ENCODE measurements at regions not wholly inside any gene's neighbourhood (a gene's known extent, or its start where the extent isn't known, plus 50 kb on each side); places are given as distances from the start of the nearest gene placed in this dataset.

DNA sequence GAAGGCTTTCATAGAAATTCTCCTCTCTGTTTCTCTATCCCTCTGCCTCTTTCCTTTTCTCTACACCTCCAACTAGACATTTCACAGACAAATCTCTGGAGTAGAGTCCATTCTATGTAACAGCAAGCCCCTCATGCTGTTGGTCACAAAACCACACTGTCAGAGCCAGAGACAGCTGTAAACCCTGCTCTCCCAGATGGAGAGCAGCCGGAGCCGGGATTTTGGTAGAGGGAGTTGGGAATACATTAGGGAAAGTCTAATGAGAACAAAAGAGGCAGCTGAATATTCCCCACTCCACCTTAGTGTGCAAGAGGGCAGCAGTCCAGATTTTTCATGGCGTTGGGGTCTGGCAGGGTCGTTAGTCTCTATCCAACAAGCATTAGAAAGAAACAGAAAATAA lies 68.3 kb upstream of the EDN1 start:
- no peak for DNase-seq

DNA sequence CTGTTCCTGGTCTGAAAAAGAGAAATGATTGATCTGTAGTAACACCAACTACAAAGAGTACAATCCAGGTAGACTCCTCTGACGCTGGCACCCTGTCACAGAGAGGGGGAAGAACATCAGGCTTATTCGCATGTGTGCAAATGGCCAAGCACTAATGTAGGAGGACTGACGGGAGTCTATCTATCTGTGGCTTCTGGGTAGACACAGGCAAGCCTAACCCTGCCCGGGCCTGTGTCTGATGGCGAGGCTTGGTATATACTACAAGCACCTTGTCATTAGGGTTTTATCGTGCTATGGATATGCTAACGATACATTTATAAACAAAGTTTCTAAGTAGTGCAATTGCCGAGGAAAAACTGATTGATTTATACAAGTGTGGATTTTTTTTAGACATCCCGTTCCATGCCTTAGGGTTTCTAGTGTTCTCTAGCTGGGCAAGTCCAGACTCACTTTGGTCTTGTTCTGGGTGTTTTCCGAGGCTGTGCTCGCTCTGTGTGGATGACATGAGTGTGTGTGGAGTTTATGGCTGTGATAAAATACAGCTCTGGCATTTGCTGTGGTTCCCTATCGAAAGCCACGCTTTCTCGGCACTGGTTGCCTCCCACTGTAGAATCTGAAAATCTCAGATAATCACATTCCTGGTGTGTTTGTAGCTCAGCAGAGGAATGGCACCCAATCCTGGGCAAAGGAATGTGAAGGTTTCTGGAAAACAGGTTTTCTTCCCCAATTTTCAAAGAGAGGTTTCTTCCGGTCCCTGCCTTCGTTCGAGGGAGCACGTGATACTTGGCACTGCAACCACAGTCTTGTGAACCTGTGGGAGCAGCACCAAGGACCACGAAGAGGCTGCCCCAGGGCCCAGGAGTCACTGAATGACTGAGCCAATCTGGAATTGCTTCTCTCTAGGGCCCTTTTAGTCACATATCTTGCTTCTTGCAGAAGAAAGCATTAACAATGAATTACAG lies 67.5 kb upstream of the EDN1 start:
- peak; percentile 18 for DNase-seq

DNA sequence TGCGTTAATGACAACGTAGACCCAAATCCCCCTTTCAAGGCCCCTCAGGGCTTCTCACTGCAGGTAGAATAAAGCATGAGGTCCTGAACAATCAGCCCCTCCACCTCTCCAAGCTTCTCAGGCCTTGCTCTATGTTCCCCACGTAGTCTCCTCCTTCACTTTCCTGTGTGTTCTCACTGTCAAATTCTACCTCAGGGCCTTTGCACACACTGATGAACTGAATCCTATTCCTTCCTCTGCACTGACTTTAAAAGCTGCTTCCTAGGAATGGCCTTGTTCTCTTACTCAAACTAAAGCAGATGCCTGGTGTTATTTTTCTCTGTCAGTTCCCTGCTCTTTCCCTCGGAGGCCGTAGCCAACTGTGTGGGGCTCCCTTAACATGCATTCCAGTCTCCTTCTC lies 66.8 kb upstream of the EDN1 start:
- no peak for DNase-seq

- no peak for DNase-seq
These were observed 65.9 kb upstream of the EDN1 start for GRCh38 chr6:12224251-12224650.

DNA sequence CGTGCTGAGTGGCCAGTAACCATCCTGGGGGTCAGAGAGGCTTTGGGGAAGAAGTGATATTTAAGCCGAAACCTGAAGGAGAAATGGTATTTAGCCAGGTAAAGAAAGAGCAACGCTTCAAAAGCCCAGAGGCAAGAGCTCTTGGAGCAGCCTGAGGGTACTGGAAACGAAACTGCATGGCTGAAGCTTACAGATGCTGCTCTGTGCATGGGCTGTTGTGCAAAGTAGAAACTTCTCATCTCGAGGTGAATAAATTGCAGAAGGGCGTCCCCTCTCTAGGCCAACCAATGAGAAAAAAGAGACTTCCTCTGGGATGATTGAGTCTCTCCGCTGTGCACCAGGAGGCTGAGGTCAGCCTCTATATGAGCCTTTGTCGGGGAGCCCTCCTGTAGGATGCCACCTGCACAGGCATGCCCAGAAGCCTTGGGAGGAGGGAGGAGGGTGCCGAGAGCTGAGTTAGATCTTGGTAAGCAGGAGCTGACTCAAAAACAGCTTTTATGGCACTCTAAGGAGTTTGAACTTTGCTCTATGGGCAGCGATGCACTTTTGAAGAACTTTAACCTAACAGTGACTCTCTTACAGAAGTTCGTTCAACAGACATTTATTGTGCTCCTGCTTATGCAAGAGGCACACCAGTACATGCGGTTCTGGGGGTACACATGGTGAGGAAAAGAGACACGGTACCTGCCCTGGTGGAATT lies 61.6 kb upstream of the EDN1 start:
- no peak for DNase-seq

- no peak for DNase-seq
These were observed 60.8 kb upstream of the EDN1 start for GRCh38 chr6:12229332-12229731.

- DNase-seq: no peak
These were observed 59.6 kb upstream of the EDN1 start for GRCh38 chr6:12230523-12230922.

DNA sequence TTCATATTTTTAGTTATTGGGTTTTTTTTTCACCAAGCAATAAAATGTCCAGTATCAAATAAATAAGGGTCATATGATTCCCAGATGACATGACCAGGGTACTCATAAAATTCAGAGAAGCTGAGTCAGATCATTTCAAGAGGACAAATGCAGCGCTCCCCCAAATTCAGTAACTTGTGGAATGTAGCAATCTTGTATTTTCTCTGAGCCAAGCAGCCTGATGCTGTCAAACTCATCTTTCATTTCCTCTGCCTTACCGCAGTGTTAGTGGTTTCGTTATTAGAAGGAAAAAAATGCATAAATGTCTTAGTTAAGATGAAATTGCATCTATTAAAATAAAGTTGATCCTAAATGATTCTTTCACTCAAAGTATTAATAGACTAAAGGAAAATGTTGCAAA lies 57.8 kb upstream of the EDN1 start:
- DNase-seq: no peak

DNA sequence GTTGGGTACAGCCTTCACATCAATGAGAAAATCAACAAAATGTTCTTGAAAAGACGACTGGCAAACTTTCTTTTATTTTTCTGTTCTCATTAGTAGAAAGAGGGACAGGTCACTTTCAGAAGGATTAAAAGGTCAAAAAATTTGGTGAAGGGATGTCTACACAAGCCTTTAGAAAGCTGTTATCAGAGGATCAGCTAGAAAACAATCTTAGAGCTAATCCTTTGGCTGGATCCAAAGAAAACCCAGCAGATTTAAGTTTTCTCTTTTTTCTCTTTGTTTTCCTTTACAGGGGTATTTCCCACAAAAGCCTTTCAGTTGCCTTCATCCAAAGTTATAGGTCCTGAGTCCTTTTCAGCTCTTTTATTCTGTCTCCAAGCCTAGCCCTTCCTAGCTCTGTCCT lies 57.3 kb upstream of the EDN1 start:
- no peak for DNase-seq

DNA sequence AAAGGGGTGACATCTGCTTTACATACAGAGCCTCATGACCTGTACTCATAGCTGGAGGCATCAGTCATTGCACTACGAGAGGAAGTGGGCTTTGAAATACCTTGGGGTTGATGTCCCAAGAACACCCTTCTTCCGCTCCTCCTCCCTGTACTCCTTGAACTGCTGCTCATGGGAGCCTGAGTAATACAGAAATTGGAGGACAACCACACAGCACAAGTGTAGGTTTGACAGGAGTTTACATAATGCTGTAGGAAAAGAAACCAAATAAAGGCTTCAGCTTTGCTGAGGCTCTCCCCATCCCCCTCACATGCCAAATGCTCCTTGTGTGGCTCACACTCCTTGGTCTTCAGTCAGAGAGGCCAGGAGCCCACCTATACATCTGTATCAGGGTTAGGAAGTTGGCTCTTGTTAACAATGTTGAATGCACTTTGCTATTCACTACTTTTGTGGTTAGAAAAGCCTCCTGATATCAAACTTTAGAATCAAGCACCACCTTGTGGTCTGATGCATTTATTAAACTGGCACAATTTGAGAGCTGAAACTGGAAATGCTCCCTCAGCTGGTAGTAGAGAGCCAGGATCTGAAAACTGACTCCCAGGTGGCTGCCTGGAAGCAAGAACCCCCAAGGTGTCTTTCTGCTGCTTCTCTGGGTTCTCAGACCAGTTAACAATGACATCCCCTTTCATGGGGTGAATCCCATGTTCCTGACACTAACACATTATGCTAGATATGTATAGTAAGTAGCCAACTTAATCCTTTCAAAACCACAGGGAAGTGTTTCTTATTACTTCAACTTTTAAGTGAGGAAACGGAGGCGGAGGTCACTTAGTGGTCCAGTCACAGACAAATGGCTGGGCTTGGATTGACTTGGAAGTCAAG lies 56.2 kb upstream of the EDN1 start:
- peak; percentile 85 for DNase-seq

DNA sequence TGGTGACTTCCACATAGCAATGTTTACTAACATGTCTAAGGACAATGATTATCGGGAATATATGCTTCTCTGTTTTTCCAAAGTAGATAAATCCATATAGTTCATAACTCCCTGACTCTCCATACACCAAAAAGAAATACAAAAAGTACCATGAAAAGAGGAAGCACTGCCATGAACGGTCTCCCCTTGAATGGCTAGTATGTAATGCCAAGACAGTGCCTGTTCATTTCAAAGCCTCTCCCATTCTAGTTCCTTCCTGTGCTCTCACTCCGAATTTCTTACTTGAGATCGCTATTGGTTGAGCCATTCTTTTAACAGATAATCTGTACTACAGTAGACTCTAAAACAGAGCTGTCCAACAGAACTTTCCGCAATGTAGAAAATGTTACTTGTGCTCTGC lies 54.8 kb upstream of the EDN1 start:
- no peak for DNase-seq

DNA sequence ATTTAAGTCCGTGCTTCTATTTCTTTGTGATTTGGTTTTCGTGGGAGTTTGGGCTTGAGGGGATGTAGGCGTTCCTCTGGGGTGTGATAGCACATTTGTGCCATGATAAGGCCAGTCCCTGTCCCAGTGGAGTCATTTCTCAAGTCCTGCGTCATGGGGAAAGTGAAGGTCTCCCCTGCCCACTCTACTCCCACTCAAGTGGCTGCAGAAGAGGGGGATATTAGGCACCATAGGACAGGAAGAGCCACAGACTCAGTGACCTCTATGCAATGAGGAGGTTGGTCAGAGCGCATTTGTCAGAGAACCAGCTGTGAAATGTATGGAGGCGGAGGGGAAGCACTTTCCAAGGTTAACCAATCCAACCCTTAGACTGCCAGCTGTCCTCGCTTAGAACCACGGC lies 51.9 kb upstream of the EDN1 start:
- DNase-seq: no peak

All from skin of body (tissue), 1 donor.